ENCODE measurements at regions not wholly inside any gene's neighbourhood (a gene's known extent, or its start where the extent isn't known, plus 50 kb on each side); places are given as distances from the start of the nearest gene placed in this dataset.
"Not testable (repeated sequence)": the region's sequence is repeated elsewhere in the genome, so short reads cannot be mapped to it uniquely, and the experiment has no call there.

DNA sequence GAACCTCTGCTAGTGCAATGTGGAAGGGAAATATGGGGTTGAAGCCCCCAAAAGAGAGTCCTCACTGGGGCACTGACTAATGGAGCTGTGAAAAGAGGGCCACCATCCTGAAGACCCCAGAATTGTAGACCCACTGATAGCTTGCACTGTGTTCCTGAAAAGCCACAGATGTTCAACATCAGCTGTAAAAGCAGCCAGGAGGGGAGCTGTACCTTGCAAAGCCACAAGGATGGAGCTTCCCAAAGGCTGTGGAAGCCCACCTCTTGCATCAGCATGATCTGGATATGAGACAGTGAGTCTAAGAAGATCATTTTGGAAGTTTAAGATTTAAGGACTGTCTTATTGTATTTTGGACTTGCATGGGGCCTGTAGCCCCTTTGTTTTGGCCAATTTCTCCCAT lies 125.8 kb upstream of the TGFBR2 start:
- H3K36me3 ChIP-seq, result no peaks in the 10 kb centered on the region
- no peaks in the 10 kb centered on the region for H3K9me3 ChIP-seq (ENCODE audit: low read depth)
- TF ChIP-seq CTCF (IDR thresholded peaks at IDR 0.05; ENCODE audit: low read depth, low read length), result no peak
- H3K27ac ChIP-seq, result no peak overlapping the region
- no peak for DNase-seq (ENCODE audit: low read depth in 1 of 2, low spot score in 1 of 2)
- no peaks in the 10 kb centered on the region for H3K4me1 ChIP-seq (ENCODE audit: low read depth)
- H3K27me3 ChIP-seq, result no peaks in the 10 kb centered on the region
- no peak overlapping the region for H3K4me3 ChIP-seq

DNA sequence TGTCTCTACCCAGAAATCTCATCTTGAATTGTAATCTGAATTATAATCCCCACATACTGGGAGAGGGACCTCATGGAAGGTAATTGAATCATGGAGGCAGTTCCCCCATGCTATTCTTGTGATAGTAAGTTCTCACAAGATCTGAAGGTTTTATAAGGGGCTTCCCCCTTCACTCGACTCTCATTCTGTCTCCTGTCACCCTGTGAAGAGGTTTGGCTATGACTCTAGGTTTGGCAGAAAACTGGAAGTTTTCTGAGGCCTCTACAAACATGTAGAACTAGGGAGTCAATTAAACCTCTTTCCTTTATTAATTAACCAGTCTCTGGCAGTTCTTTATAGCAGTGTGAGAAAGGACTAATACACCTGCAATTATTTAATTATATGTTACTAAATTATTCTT lies 125.2 kb upstream of the TGFBR2 start:
- Histone ChIP-seq H3K4me1 (ENCODE audit: low read depth) (no peaks in the 10 kb centered on the region), H3K36me3 (no peaks in the 10 kb centered on the region), H3K27me3 (no peaks in the 10 kb centered on the region), H3K27ac (no peak overlapping the region), H3K4me3 (no peak overlapping the region), H3K9me3 (ENCODE audit: low read depth) (no peaks in the 10 kb centered on the region)
- no peak for TF ChIP-seq CTCF (IDR thresholded peaks at IDR 0.05; ENCODE audit: low read depth, low read length)
- no peak for DNase-seq (ENCODE audit: low read depth in 1 of 2, low spot score in 1 of 2)

DNA sequence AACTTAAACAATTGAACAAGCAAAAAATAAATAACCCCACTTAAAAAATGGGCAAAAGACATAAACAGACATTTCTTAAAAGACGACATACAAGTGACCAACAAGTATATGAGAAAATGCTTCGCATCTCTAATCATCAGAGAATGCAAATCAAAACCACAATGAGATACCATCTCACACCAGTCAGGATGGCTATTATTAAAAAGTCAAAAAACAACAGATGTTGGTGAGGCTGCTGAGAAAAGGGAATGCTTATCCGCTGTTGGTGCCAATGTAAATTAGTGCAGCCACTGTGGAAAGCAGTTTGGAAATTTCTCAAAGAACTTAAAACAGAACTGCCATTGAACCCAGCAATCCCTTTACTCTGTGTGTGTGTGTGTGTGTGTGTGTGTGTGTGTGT lies 122.2 kb upstream of the TGFBR2 start:
- H3K9me3 ChIP-seq (ENCODE audit: low read depth); H3K27me3 ChIP-seq; H3K4me1 ChIP-seq (ENCODE audit: low read depth); H3K4me3 ChIP-seq; H3K27ac ChIP-seq; H3K36me3 ChIP-seq: not testable (repeated sequence)
- DNase-seq (ENCODE audit: low read depth in 1 of 2, low spot score in 1 of 2), result peak in 1 of 2 donors; percentile 33

DNA sequence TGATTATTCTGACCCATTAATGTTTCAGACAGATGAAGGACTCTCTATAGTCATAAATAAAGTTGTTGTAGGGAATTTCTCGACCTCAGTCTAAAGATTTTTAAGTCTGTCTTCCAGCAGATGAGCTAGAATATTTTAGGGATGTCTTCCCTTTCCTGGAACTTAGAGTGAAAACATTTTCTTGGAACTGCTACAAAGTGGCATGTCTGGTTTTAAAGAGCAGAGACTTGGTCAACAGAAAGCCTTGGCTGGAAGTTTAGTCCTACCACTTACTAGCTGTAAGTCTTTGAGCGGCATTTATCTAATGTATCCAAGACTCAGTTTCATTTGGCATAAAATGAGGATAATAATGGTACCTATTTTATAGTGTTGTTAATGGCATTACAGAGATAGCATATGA lies 120.0 kb upstream of the TGFBR2 start:
- no peaks in the 10 kb centered on the region for H3K27me3 ChIP-seq
- H3K9me3 ChIP-seq (ENCODE audit: low read depth), result no peaks in the 10 kb centered on the region
- no peak for DNase-seq (ENCODE audit: low read depth in 1 of 2, low spot score in 1 of 2)
- no peaks in the 10 kb centered on the region for H3K36me3 ChIP-seq
- H3K27ac ChIP-seq, result no peak overlapping the region
- no peak overlapping the region for H3K4me3 ChIP-seq
- no peak for TF ChIP-seq CTCF (IDR thresholded peaks at IDR 0.05; ENCODE audit: low read depth, low read length)
- H3K4me1 ChIP-seq (ENCODE audit: low read depth), result no peaks in the 10 kb centered on the region

GRCh38 chr3:30488070-30488756 lies 118.2 kb upstream of the TGFBR2 start:
- Histone ChIP-seq H3K27me3 (no peaks in the 10 kb centered on the region), H3K4me1 (ENCODE audit: low read depth) (no peaks in the 10 kb centered on the region), H3K4me3 (no peak overlapping the region), H3K36me3 (no peaks in the 10 kb centered on the region), H3K27ac (no peak overlapping the region), H3K9me3 (ENCODE audit: low read depth) (no peaks in the 10 kb centered on the region)
- TF ChIP-seq CTCF (IDR thresholded peaks at IDR 0.05; ENCODE audit: low read depth, low read length), result no peak
- no peak for DNase-seq (ENCODE audit: low read depth in 1 of 2, low spot score in 1 of 2)

DNA sequence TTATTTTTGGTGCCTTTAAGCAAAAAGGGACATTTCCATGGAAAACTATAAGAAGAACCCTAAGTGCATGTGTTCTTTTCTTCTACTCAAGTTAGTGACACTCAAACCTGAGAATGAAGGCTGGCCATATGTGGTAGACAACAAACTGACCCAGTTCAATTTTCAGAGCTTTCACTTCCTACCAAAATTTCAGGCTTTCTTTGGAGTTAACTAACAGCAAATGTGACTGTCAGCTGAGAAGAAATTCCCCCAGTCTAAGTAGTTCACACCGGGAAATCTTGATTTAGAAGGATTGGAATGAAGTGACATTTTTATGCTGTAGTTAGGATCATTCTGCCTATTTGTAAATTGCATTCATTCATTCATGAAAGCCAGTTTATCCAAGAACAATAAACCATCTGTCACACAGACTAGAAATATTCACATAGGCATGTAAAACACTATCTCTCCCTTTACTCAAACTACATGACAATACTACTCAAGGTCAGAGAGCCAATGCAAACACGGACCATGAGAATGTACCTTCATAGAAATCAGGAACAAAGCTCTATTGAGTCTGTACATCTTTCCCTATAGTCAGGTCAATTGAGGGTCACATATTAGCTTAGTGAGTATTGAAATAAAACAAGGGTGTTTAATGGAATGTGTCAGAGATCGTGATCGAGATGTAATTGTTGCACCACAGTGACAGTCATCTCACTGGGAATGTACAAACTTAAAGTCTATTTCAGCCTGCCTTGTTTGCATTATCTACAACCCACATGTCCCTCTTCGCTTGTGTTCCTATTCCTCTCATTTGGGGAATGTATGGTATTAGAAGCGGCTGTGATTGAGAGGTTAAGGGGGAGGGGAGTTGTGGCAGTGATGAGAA lies 113.8 kb upstream of the TGFBR2 start:
- no peaks in the 10 kb centered on the region for H3K27me3 ChIP-seq
- no peak overlapping the region for H3K27ac ChIP-seq
- no peaks in the 10 kb centered on the region for H3K9me3 ChIP-seq (ENCODE audit: low read depth)
- no peaks in the 10 kb centered on the region for H3K36me3 ChIP-seq
- H3K4me3 ChIP-seq, result no peak overlapping the region
- H3K4me1 ChIP-seq (ENCODE audit: low read depth), result no peaks in the 10 kb centered on the region
- TF ChIP-seq CTCF (IDR thresholded peaks at IDR 0.05; ENCODE audit: low read depth, low read length), result no peak
- DNase-seq (ENCODE audit: low read depth in 1 of 2, low spot score in 1 of 2), result peak in 1 of 2 donors; percentile 59

Data from cardiac muscle cell (in vitro differentiated cells and primary cell).